Tibial nerve (tissue), 4 donors: ENCODE measurements at regions not wholly inside any gene's neighbourhood (a gene's known extent, or its start where the extent isn't known, plus 50 kb on each side); places are given as distances from the start of the nearest gene placed in this dataset.

ENCODE experiments used
- CTCF ChIP-seq, 5 experiments: fragments of 200-600 bp in 3 of 5; fragments of 450-650 bp in 2 of 5; sonication (generic) in 3 of 5; IDR thresholded peaks; one replicate each; pipeline ENCODE4 v1.5.1; 2016 to 2019; ENCODE audit warnings: antibody characterized with exemption in 5 of 5, mild to moderate bottlenecking in 3 of 5, moderate library complexity in 2 of 5
- EP300 ChIP-seq, 2 donors: sonication (generic); formaldehyde crosslinking; IDR thresholded peaks; one replicate each; pipeline ENCODE4 v1.6.1; 2017; ENCODE audit warnings: antibody characterized with exemption in 2 of 2, mild to moderate bottlenecking in 1 of 2
- POLR2A ChIP-seq, 2 donors: fragments of 450-650 bp; IDR thresholded peaks; one replicate each; pipeline ENCODE4 v1.6.1; 2017; ENCODE audit warnings: antibody characterized with exemption in 2 of 2, mild to moderate bottlenecking in 2 of 2, moderate library complexity in 2 of 2

- no peak for TF ChIP-seq CTCF (IDR thresholded peaks at IDR 0.05)
- no peak for TF ChIP-seq POLR2A (IDR thresholded peaks at IDR 0.05)
- TF ChIP-seq EP300 (IDR thresholded peaks at IDR 0.05): no peak
These were observed 162.7 kb downstream of the ZNF608 start for GRCh38 chr5:124583469-124584350.
